Spleen (tissue), 7 donors: ENCODE measurements at regions not wholly inside any gene's neighbourhood (a gene's known extent, or its start where the extent isn't known, plus 50 kb on each side); places are given as distances from the start of the nearest gene placed in this dataset.
"Not testable (repeated sequence)": the region's sequence is repeated elsewhere in the genome, so short reads cannot be mapped to it uniquely, and the experiment has no call there.

Experiments
- POLR2A ChIP-seq, 3 donors: fragments of 450-650 bp; IDR thresholded peaks; one replicate each; pipeline ENCODE4 v1.5.1; 2017; ENCODE audit warnings: antibody characterized with exemption in 3 of 3, mild to moderate bottlenecking in 1 of 3
- POLR2AphosphoS5 ChIP-seq, 3 donors: sonication (generic); formaldehyde crosslinking; IDR thresholded peaks; one replicate each; pipeline ENCODE4 v1.5.1; 2017; ENCODE audit warnings: antibody characterized with exemption in 3 of 3
- TF ChIP-seq, protein P1 (sequence below), 11 experiments: fragments of 200-600 bp in 7 of 11; fragments of 450-650 bp in 4 of 11; sonication (generic) in 4 of 11; IDR thresholded peaks in 8 of 11; conservative IDR thresholded peaks in 3 of 11; 1 replicate in 7 of 11; 2 replicates in 4 of 11; pipeline versions ENCODE4 v1.4.0 to v1.8.0; 2016 to 2021; ENCODE audit warnings: antibody characterized with exemption in 11 of 11, inconsistent platforms in 4 of 11, mild to moderate bottlenecking in 1 of 11
- donor health status: DM: no; HTN: no; CAD: no; lungs with moderate emphysema.
- donor health status: DM: no; HTN: no; CAD: no.
- donor health status: DM: no; HTN: no; CAD: no.

DNA sequence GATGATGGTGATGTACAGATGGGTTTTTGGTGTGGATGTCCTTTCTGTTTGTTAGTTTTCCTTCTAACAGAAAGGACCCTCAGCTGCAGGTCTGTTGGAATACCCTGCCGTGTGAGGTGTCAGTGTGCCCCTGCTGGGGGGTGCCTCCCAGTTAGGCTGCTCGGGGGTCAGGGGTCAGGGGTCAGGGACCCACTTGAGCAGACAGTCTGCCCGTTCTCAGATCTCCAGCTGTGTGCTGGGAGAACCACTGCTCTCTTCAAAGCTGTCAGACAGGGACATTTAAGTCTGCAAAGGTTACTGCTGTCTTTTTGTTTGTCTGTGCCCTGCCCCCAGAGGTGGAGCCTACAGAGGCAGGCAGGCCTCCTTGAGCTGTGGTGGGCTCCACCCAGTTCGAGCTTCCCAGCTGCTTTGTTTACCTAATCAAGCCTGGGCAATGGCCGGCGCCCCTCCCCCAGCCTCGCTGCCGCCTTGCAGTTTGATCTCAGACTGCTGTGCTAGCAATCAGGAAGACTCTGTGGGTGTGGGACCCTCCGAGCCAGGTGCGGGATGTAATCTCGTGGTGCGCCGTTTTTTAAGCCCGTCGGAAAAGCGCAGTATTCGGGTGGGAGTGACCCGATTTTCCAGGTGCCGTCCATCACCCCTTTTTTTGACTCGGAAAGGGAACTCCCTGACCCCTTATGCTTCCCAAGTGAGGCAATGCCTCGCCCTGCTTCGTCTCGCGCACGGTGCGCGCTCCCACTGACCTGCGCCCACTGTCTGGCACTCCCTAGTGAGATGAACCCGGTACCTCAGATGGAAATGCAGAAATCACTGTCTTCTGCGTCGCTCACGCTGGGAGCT, 408.2 kb downstream of the LNPK start:
- TF ChIP-seq, protein P1, sequence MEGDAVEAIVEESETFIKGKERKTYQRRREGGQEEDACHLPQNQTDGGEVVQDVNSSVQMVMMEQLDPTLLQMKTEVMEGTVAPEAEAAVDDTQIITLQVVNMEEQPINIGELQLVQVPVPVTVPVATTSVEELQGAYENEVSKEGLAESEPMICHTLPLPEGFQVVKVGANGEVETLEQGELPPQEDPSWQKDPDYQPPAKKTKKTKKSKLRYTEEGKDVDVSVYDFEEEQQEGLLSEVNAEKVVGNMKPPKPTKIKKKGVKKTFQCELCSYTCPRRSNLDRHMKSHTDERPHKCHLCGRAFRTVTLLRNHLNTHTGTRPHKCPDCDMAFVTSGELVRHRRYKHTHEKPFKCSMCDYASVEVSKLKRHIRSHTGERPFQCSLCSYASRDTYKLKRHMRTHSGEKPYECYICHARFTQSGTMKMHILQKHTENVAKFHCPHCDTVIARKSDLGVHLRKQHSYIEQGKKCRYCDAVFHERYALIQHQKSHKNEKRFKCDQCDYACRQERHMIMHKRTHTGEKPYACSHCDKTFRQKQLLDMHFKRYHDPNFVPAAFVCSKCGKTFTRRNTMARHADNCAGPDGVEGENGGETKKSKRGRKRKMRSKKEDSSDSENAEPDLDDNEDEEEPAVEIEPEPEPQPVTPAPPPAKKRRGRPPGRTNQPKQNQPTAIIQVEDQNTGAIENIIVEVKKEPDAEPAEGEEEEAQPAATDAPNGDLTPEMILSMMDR (IDR thresholded peaks at IDR 0.05 in 8 of 11, conservative IDR thresholded peaks at IDR 0.05 in 3 of 11) = not testable (repeated sequence)
- TF ChIP-seq POLR2A, POLR2AphosphoS5 (IDR thresholded peaks at IDR 0.05): not testable (repeated sequence)
